Mesenchymal stem cell (in vitro differentiated cells and primary cell): ENCODE measurements at regions not wholly inside any gene's neighbourhood (a gene's known extent, or its start where the extent isn't known, plus 50 kb on each side); places are given as distances from the start of the nearest gene placed in this dataset.

ENCODE experiments used
- DNase-seq: peaks from one replicate; pipeline ENCODE4 v3.0.0-alpha.2; 2013
- H2AFZ ChIP-seq: one replicate; pipeline ENCODE4 v1.6.1; 2013; ENCODE audit warnings: low read depth, mild to moderate bottlenecking, control low read depth, inconsistent platforms, low read length, moderate library complexity
- H2AK5ac ChIP-seq: 2 replicates; pipeline ENCODE4 v1.6.1; 2013; ENCODE audit warnings: low read length, moderate library complexity, mild to moderate bottlenecking, inconsistent platforms; ENCODE audit not compliant: severe bottlenecking
- H2BK120ac ChIP-seq: one replicate; pipeline ENCODE4 v1.6.1; 2013; ENCODE audit warnings: low read depth, mild to moderate bottlenecking, inconsistent platforms, low read length, moderate library complexity
- H2BK12ac ChIP-seq, 2 experiments: one replicate each; pipeline ENCODE4 v1.6.1; 2013; ENCODE audit warnings: inconsistent platforms in 2 of 2, low read length in 2 of 2, mild to moderate bottlenecking in 2 of 2, moderate library complexity in 2 of 2, control low read depth in 1 of 2
- H2BK15ac ChIP-seq: one replicate; pipeline ENCODE4 v1.6.1; 2013; ENCODE audit warnings: mild to moderate bottlenecking, low read depth, inconsistent platforms; ENCODE audit not compliant: poor library complexity, severe bottlenecking
- H2BK5ac ChIP-seq: 2 replicates; pipeline ENCODE4 v1.6.1; 2013; ENCODE audit warnings: low read depth, mild to moderate bottlenecking, low read length, control low read depth, inconsistent platforms; ENCODE audit not compliant: poor library complexity, severe bottlenecking
- H3K14ac ChIP-seq, 2 experiments: one replicate each; pipeline ENCODE4 v1.6.1; 2013; ENCODE audit warnings: inconsistent platforms in 2 of 2, low read length in 2 of 2, control low read depth in 1 of 2, mild to moderate bottlenecking in 1 of 2, moderate library complexity in 1 of 2
- H3K18ac ChIP-seq, 2 experiments: one replicate each; pipeline ENCODE4 v1.6.1; 2013; ENCODE audit warnings: inconsistent platforms in 2 of 2, low read length in 2 of 2, control low read depth in 1 of 2, low read depth in 1 of 2, mild to moderate bottlenecking in 1 of 2
- H3K23ac ChIP-seq, 2 experiments: one replicate each; pipeline ENCODE4 v1.6.1; 2013; ENCODE audit warnings: inconsistent platforms in 2 of 2, low read length in 2 of 2, mild to moderate bottlenecking in 2 of 2, moderate library complexity in 2 of 2, control low read depth in 1 of 2
- H3K27ac ChIP-seq: 2 replicates; pipeline ENCODE4 v1.5.1; 2013; ENCODE audit warnings: mild to moderate bottlenecking, moderate library complexity, low read length, control low read depth, inconsistent platforms; ENCODE audit not compliant: poor library complexity, severe bottlenecking
- H3K27me3 ChIP-seq, 2 experiments: 2 replicates each; pipeline versions ENCODE4 v1.6.1 to v1.7.0; 2013; ENCODE audit warnings: low read length in 2 of 2, mild to moderate bottlenecking in 2 of 2, moderate library complexity in 2 of 2, control low read depth in 1 of 2, inconsistent platforms in 1 of 2; ENCODE audit not compliant: control insufficient read depth in 1 of 2, insufficient read depth in 1 of 2
- H3K36me3 ChIP-seq, 2 experiments: 2 replicates each; pipeline versions ENCODE4 v1.6.1 to v1.7.0; 2013; ENCODE audit warnings: low read length in 2 of 2, control low read depth in 1 of 2, inconsistent platforms in 1 of 2, low read depth in 1 of 2, mild to moderate bottlenecking in 1 of 2; ENCODE audit not compliant: insufficient read depth in 2 of 2, control insufficient read depth in 1 of 2
- H3K4ac ChIP-seq, 2 experiments: one replicate each; pipeline ENCODE4 v1.6.1; 2013; ENCODE audit warnings: inconsistent platforms in 2 of 2, low read length in 2 of 2, mild to moderate bottlenecking in 2 of 2, moderate library complexity in 2 of 2, control low read depth in 1 of 2, low read depth in 1 of 2
- H3K4me1 ChIP-seq: 2 replicates; pipeline ENCODE4 v1.6.1; 2013; ENCODE audit warnings: low read depth, low read length, control low read depth; ENCODE audit not compliant: control insufficient read depth, insufficient read depth
- H3K4me2 ChIP-seq: 2 replicates; pipeline ENCODE4 v1.6.1; 2013; ENCODE audit warnings: low read length, mild to moderate bottlenecking, inconsistent platforms; ENCODE audit not compliant: poor library complexity, severe bottlenecking
- H3K4me3 ChIP-seq, 2 experiments: 2 replicates each; pipeline versions ENCODE4 v1.5.1 to v1.7.0; 2013; ENCODE audit warnings: low read length in 2 of 2, mild to moderate bottlenecking in 2 of 2, control low read depth in 1 of 2, low read depth in 1 of 2; ENCODE audit not compliant: insufficient read depth in 1 of 2
- H3K79me1 ChIP-seq: replicated peaks from 2 replicates; pipeline ENCODE4 v1.6.1; 2013; ENCODE audit warnings: mild to moderate bottlenecking, control low read depth, low read length, inconsistent platforms; ENCODE audit not compliant: poor library complexity, severe bottlenecking
- H3K9ac ChIP-seq: 2 replicates; pipeline ENCODE4 v1.7.0; 2013; ENCODE audit warnings: mild to moderate bottlenecking, low read length, moderate library complexity
- H3K9me3 ChIP-seq: 2 replicates; pipeline ENCODE4 v1.7.0; 2013; ENCODE audit warnings: mild to moderate bottlenecking, low read length; ENCODE audit not compliant: control insufficient read depth
- H4K8ac ChIP-seq: one replicate; pipeline ENCODE4 v1.6.1; 2013; ENCODE audit warnings: inconsistent platforms, mild to moderate bottlenecking, low read length, moderate library complexity
- H4K91ac ChIP-seq: one replicate; pipeline ENCODE4 v1.6.1; 2013; ENCODE audit warnings: mild to moderate bottlenecking, low read length, inconsistent platforms
- WGBS: methylation state at CpG from one replicate; pipeline ENCODE4 v1.1.7; 2013; ENCODE audit warnings: mixed read lengths; 5-methylcytosine and 5-hydroxymethylcytosine counted together

- DNase-seq = no peak
- Histone ChIP-seq H3K9ac (no peak overlapping the region), H2BK5ac (no peak overlapping the region), H3K18ac (no peak overlapping the region), H4K8ac (no peak overlapping the region), H3K9me3 (no peaks in the 10 kb centered on the region), H3K27me3 (peaks cover 0 to 9% of the 10 kb centered on the region in 2 experiments), H3K4me2 (no peak overlapping the region), H2AFZ (no peak overlapping the region), H3K4ac (no peak overlapping the region), H2BK12ac (no peak overlapping the region), H2AK5ac (no peak overlapping the region), H2BK15ac (no peak overlapping the region), H4K91ac (no peak overlapping the region), H3K27ac (no peak overlapping the region), H3K79me1 (no peaks in the 10 kb centered on the region), H3K23ac (no peak overlapping the region), H3K4me1 (peaks cover 2% of the 10 kb centered on the region), H3K4me3 (no peak overlapping the region), H3K14ac (no peak overlapping the region), H3K36me3 (no peaks in the 10 kb centered on the region), H2BK120ac (no peak overlapping the region)
- WGBS = 82% methylated on average over 2 of the region's 3 CpGs
Measured at GRCh38 chr9:32837551-32838058, 54.3 kb downstream of the TMEM215 start.

- no peak overlapping the region for H2BK120ac ChIP-seq
- no peaks in the 10 kb centered on the region for H3K36me3 ChIP-seq
- DNase-seq = no peak
- H3K4ac ChIP-seq = no peak overlapping the region
- H3K9me3 ChIP-seq = no peaks in the 10 kb centered on the region
- H3K9ac ChIP-seq = no peak overlapping the region
- no peak overlapping the region for H2BK5ac ChIP-seq
- no peak overlapping the region for H2AFZ ChIP-seq
- no peak overlapping the region for H4K91ac ChIP-seq
- H3K27ac ChIP-seq = no peak overlapping the region
- H3K27me3 ChIP-seq = no peaks in the 10 kb centered on the region
- H3K4me3 ChIP-seq = no peak overlapping the region
- H3K23ac ChIP-seq = no peak overlapping the region
- no peak overlapping the region for H2BK12ac ChIP-seq
- H3K4me1 ChIP-seq = peaks cover 2% of the 10 kb centered on the region
- no peak overlapping the region for H2BK15ac ChIP-seq
- no peak overlapping the region for H3K18ac ChIP-seq
- no peak overlapping the region for H3K14ac ChIP-seq
- 79% methylated on average over 5 of the region's 7 CpGs for WGBS
- no peak overlapping the region for H4K8ac ChIP-seq
- H2AK5ac ChIP-seq = no peak overlapping the region
- H3K4me2 ChIP-seq = no peak overlapping the region
- H3K79me1 ChIP-seq = no peaks in the 10 kb centered on the region
Measured at GRCh38 chr9:32839013-32839885, 55.9 kb downstream of the TMEM215 start.

- Histone ChIP-seq H2BK120ac (no peak overlapping the region), H2BK15ac (no peak overlapping the region)
- WGBS = 87% methylated on average over 2 of the region's 2 CpGs
Measured at GRCh38 chr9:32841314-32841713, 58.0 kb downstream of the TMEM215 start.

GRCh38 chr9:32843295-32843694, 60.0 kb downstream of the TMEM215 start:
- 69% methylated on average over 1 of the region's 1 CpG for WGBS
- no peak overlapping the region for H3K9ac ChIP-seq

More at GRCh38 chr9:32841314-32841713, 58.0 kb downstream of the TMEM215 start:
- H2BK12ac ChIP-seq = no peak overlapping the region
- H3K18ac ChIP-seq = no peak overlapping the region
- H3K4me1 ChIP-seq = peaks cover 2% of the 10 kb centered on the region
- H2BK5ac ChIP-seq = no peak overlapping the region
- no peak overlapping the region for H4K91ac ChIP-seq
- no peaks in the 10 kb centered on the region for H3K79me1 ChIP-seq
- no peak overlapping the region for H3K23ac ChIP-seq
- H3K9ac ChIP-seq = no peak overlapping the region
- no peaks in the 10 kb centered on the region for H3K9me3 ChIP-seq
- H3K14ac ChIP-seq = no peak overlapping the region
- H3K27ac ChIP-seq = no peak overlapping the region
- no peak overlapping the region for H4K8ac ChIP-seq
- H3K4ac ChIP-seq = no peak overlapping the region
- no peak overlapping the region for H2AFZ ChIP-seq
- H3K27me3 ChIP-seq = no peaks in the 10 kb centered on the region
- H2AK5ac ChIP-seq = no peak overlapping the region
- DNase-seq = no peak
- H3K4me3 ChIP-seq = no peak overlapping the region
- H3K36me3 ChIP-seq = no peaks in the 10 kb centered on the region
- no peak overlapping the region for H3K4me2 ChIP-seq

More at GRCh38 chr9:32843295-32843694, 60.0 kb downstream of the TMEM215 start:
- no peak overlapping the region for H2AFZ ChIP-seq
- no peaks in the 10 kb centered on the region for H3K79me1 ChIP-seq
- H3K4me3 ChIP-seq = no peak overlapping the region
- no peak overlapping the region for H3K14ac ChIP-seq
- no peak overlapping the region for H3K18ac ChIP-seq
- H4K91ac ChIP-seq = no peak overlapping the region
- H2BK12ac ChIP-seq = no peak overlapping the region
- H3K9me3 ChIP-seq = no peaks in the 10 kb centered on the region
- H3K23ac ChIP-seq = no peak overlapping the region
- no peaks in the 10 kb centered on the region for H3K36me3 ChIP-seq
- no peak overlapping the region for H3K4me2 ChIP-seq
- no peak overlapping the region for H2BK5ac ChIP-seq
- no peak overlapping the region for H2AK5ac ChIP-seq
- no peak overlapping the region for H3K4ac ChIP-seq
- no peak overlapping the region for H4K8ac ChIP-seq
- no peak overlapping the region for H2BK15ac ChIP-seq
- no peak for DNase-seq
- no peak overlapping the region for H2BK120ac ChIP-seq
- H3K27ac ChIP-seq = no peak overlapping the region
- no peaks in the 10 kb centered on the region for H3K27me3 ChIP-seq
- peaks cover 2% of the 10 kb centered on the region for H3K4me1 ChIP-seq
